ENCODE measurements at regions not wholly inside any gene's neighbourhood (a gene's known extent, or its start where the extent isn't known, plus 50 kb on each side); places are given as distances from the start of the nearest gene placed in this dataset.
"Not testable (repeated sequence)": the region's sequence is repeated elsewhere in the genome, so short reads cannot be mapped to it uniquely, and the experiment has no call there.

- DNase-seq: not testable (repeated sequence)
These were observed 69.9 kb downstream of the ALG1L2 start for GRCh38 chr3:130151555-130151954.

DNA sequence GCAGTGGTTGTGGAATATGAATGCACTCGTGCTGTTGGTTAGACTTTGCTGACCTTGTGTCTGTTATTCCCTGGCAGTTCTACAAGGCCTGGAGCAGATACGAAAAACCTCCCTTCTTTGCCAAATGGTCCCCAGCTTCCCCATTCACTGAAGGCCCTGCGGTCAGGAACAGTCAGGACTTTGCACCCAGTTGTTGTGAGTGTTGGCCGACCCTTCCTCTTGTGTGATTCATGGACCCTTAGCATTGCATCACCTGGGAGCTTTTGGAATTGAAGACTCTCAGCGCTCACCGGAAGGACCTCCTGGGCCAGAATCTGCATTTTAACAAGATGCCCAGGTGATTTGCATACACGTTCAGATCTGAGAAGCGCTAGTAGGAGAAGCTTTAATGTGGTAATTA, 71.6 kb downstream of the ALG1L2 start:
- DNase-seq: not testable (repeated sequence)

GRCh38 chr3:130155464-130155863, 73.8 kb downstream of the ALG1L2 start:
- not testable (repeated sequence) for DNase-seq

DNA sequence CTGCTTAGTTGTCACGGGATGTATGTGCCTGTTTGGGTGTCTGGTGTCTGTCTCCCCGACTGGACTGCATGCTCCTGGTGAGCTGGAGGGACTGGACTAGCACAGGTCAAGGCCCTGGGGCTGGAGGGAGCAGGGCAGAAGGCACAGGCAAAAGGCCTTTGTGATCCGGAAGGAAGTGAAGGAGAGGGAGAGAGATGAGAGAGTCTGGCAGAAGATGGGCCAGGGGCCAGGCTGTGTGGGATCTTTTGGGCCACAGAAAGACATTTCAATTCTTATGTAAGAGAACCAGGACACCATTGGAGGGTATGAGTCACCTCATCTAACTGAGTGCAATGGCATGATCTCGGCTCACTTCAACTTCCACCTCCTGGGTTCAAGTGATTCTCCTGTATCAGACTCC, 85.2 kb downstream of the ALG1L2 start:
- not testable (repeated sequence) for DNase-seq

DNA sequence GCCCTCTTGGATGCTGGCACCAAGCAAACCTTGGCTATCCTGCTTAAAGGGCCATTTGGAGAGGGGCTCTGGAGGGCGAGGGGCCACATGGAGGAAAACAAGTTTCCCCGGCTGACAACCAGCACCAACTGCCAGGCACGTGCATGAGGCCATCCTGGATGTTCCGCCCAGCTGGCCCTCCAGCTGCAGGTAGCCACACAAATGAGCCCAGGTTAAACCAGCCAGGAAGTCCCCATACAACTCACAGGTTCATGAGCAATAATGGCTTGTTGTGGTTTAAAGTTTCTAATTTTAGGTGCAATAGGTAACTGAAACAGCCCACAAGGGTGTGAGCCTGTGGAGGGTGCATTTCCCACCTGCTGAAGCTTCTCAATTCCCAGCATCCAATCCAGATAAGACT, 93.6 kb downstream of the ALG1L2 start:
- not testable (repeated sequence) for DNase-seq

- not testable (repeated sequence) for DNase-seq
These were observed 95.0 kb downstream of the ALG1L2 start for GRCh38 chr3:130176476-130177256.

DNA sequence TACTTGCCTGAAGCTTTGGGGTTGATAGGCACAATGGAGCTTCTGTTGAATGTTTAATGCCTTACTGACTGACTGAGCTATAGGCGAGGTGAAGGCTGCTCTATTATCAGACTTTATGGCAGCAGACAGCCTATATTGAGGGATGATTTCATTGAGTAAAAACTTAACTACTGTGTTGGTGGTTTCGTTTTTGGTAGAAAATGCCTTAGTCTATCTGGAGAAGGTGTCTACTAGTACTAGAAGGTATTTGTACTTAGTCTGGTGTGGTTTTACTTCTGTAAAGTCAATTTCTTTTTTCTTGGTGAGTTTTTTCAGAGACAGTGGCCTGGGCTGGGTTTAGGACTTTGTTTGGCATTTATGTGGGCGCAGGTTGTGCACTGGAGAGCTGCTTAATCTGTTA, 97.2 kb downstream of the ALG1L2 start:
- DNase-seq: not testable (repeated sequence)

DNA sequence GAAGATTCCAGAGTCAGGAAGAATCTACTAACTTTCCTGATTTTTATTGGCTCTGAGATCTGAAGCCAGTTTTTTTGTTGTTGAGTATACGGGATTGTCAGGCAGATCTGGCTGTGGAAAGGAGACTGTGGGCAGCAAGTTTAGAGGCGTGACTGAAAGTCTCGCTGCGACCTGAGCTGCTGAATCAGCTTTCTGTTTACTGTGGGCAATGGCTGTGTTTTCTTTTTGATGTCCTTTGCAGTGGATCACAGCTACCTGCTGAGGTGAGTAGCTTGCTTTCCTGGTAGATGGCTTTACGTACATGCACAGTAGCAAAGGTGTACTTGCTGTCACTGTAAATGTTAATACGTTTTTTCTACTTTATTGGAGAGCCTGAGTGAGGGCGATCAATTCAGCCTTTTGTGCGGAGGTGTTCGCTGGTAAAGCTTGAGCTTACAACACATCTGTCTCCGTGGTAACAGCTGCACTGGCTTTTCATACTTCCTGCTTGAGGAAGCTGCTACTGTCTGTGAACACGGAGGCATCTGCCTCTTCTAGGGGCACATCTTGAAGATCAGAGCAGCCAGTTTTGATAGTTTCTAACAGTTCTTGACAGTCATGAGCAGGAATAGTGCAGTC, 97.8 kb downstream of the ALG1L2 start:
- DNase-seq: not testable (repeated sequence)

DNA sequence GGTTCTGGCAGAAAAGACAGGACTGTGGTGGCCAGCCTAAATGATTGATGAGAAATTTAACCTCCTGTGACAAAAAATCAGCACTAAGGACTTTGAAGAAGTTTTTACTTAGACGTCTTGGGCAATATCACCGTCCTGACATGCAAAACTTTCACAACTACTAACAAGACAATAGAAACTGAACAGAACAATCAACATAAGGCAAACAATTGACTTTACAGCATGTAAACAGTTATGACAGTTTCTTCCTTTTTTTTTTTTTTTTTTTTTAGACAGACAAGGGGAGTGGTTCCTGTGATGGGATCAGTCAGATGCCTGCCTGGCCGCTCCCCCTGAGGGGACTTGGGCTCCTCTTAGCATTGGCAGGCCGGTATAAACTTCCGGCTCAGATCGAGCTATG, 100.8 kb downstream of the ALG1L2 start:
- not testable (repeated sequence) for DNase-seq

GRCh38 chr3:130183689-130184088, 102.1 kb downstream of the ALG1L2 start:
- not testable (repeated sequence) for DNase-seq

DNA sequence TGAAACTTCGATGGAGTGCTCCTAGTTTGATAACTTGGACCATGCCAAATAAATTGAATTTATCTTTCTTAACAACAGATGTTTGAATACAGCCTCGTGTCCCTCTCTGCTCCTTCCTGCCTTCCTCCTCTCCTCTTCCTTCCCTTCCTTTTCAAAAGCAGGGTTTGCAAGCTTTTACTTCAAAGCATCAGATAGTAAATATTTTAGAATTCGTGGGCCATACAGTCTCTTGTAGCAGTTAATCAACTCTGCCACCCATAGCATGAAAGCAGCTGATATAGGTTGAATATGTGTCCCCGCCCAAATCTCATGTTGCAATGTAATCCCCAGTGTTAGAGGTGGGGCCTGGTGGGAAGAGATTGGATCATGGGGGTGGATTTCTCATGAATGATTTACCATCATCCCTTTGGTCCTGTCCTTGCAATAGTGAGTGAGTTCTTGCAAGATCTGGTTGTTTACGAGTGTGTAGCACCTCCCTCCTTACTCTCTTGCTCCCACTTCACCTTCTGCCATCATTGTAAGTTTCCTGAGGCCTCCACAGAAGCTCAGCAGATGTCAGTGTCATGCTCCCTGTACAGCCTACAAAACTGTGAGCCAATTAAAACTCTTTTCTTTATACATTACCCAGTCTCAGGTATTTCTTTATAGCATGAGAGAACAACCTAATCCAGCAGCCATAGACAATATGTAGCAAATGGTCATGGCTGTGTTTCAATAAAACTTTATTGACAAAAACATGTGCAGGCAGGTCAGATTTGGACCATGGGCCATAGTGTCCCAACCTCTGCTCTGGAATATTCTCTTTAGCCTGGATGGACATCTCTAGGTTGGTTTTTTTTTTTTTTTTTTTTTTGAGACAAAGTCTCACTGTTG, 102.8 kb downstream of the ALG1L2 start:
- DNase-seq: not testable (repeated sequence)

- DNase-seq: not testable (repeated sequence)
These were observed 119.6 kb downstream of the ALG1L2 start for GRCh38 chr3:130201272-130201671.

- not testable (repeated sequence) for DNase-seq
These were observed 122.0 kb downstream of the ALG1L2 start for GRCh38 chr3:130203633-130204032.

DNA sequence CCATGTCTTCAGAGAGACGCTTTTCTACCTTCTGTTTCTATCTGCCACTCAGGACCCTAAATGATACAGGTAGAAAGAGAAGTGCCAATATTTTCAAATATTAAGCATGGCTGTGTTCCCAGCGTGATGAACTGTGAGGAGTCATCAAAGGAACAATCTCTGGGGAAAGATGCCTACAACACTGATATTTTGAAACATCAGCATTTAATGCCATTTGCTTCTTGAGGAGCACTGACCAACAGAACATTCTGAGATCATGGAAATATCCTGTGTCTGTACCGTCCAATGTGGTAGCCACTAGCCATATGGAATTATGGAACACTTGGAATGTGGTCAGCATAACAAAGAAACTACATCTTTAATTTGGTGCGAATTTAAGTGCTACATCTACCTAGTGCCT, 117.9 kb upstream of the COL6A5 start:
- DNase-seq: no peak

DNA sequence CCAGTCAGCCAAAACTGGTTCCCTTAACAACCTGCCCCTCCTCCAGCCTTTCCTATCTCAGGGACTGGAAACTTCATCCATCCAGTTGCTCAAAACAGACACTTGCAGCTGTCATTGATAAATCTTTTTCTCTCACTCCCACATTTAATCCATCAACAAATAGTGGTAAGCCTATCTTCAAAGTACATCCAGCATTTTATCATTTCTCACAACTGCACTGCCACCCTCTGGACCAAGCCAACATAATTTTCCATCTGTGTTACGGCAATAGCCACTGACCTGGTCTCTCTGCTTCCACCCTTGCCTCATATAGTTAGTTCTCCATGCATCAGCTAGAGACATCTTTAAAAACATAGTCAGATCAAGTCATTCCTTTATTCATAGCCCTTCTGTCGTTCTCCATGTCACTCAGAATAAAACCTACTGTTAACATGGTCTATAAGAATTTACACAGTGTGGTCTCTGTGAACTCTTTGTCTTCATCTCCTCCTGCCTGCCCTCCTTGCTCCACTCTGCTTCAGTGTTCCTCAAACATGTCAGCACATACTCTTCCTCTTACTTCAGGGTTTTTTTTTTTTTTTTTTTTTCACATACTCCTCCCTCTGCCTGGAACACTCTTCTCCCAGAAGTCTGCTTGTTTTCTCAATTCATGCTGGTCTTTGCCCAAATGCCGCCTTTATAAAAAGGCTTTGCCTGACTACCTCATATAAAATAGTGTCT, 102.5 kb upstream of the COL6A5 start:
- no peak for DNase-seq

GRCh38 chr3:130243808-130244207, 101.7 kb upstream of the COL6A5 start:
- DNase-seq: no peak

- no peak for DNase-seq
These were observed 94.5 kb upstream of the COL6A5 start for GRCh38 chr3:130250982-130251381.

- no peak for DNase-seq
These were observed 90.0 kb upstream of the COL6A5 start for GRCh38 chr3:130255442-130255841.

DNA sequence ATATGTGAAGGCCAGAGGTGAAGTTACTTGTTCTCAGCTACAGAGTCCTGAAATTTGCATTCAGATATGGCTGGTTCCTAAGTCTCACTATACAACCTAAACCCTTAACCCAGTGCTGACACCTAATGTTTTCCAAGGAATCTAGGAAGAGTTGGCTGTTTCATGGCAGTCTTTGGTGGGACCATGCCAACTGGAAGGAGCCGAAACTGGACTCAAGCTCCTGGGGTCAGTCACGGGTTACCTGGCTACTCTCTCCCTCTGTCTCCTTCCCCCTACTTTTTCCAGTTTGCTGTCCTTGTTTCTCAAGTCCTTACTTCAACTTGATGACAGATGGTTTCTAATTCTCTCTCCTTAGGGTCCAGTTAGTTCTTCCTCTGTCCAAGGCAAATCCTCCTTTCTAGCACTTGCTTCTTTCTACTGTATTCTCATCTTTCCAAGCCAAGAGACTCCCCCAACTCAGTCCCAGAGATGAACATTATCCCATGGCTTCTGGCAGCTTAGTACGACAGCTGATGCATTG, 88.6 kb upstream of the COL6A5 start:
- no peak for DNase-seq

GRCh38 chr3:130258532-130258952, 86.9 kb upstream of the COL6A5 start:
- DNase-seq: no peak

- DNase-seq: no peak
These were observed 86.2 kb upstream of the COL6A5 start for GRCh38 chr3:130259166-130259874.

DNA sequence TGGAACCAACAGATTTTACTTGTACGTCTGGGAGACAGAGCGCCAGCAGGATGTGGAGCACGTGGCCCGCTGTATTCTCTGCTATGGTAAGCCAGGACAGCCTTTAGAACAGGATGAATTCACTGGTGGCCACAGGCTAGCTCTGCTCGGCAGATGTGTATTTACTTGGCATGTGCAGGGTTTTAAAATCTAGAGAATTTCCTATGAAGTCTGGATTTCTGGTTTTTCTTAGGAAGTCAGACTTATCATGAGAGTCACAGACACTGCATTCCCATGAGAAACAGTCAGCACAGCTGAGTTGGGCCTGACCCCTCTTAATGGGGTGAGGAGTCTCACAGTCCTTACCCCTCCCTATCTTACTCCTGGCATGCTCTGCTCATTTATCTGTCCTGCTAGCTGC, 84.6 kb upstream of the COL6A5 start:
- no peak for DNase-seq
